MCF 10A (cell line): ENCODE measurements at regions not wholly inside any gene's neighbourhood (a gene's known extent, or its start where the extent isn't known, plus 50 kb on each side); places are given as distances from the start of the nearest gene placed in this dataset.

Experiments used
- BruUV-seq: library from RNA; stranded (reverse); fragments of 400-500 nt; replicated peaks from 2 replicates; lab custom pipeline; 2021; lab: Mats Ljungman, UMichigan
- CTCF ChIA-PET: fragments of 300-600 bp; sonication (Branson Sonifier 250); formaldehyde crosslinking; extraction: SDS; loops from one replicate; lab custom pipeline; 2021; ENCODE audit warnings: antibody characterized with exemption, inconsistent platforms; lab: Yijun Ruan, JAX
- POLR2A ChIA-PET: fragments of 300-600, 350-650 bp; sonication (Branson Sonifier 250); formaldehyde crosslinking; extraction: SDS; loops from one replicate; lab custom pipeline; 2020; ENCODE audit warnings: antibody characterized with exemption, inconsistent platforms; lab: Yijun Ruan, JAX
- DNase-seq: peaks from one replicate; pipeline ENCODE4 v3.0.0-alpha.2; 2018; ENCODE audit not compliant: unreplicated experiment
- H3K27ac Mint-ChIP-seq: one replicate; pipeline ENCODE4 v1.8.0; 2022; ENCODE audit warnings: mild to moderate bottlenecking, low read depth, mixed read lengths; ENCODE audit not compliant: unreplicated experiment
- H3K27me3 Mint-ChIP-seq: one replicate; pipeline ENCODE4 v1.8.0; 2022; ENCODE audit warnings: mixed read lengths; ENCODE audit not compliant: insufficient read depth, unreplicated experiment
- H3K36me3 Mint-ChIP-seq: one replicate; pipeline ENCODE4 v1.8.0; 2022; ENCODE audit warnings: mild to moderate bottlenecking, moderate library complexity, mixed read lengths; ENCODE audit not compliant: insufficient read depth, unreplicated experiment
- H3K4me1 Mint-ChIP-seq: one replicate; pipeline ENCODE4 v1.8.0; 2022; ENCODE audit warnings: mixed read lengths; ENCODE audit not compliant: insufficient read depth, unreplicated experiment
- H3K4me3 Mint-ChIP-seq: one replicate; pipeline ENCODE4 v1.8.0; 2022; ENCODE audit warnings: mild to moderate bottlenecking, moderate library complexity, mixed read lengths; ENCODE audit not compliant: unreplicated experiment
- H3K9me3 Mint-ChIP-seq: one replicate; pipeline ENCODE4 v1.8.0; 2022; ENCODE audit warnings: mixed read lengths; ENCODE audit not compliant: unreplicated experiment
- CTCF ChIP-seq: fragments of 200-600 bp; IDR thresholded peaks from one replicate; pipeline ENCODE4 v1.8.0; 2022; ENCODE audit warnings: antibody characterized with exemption, mild to moderate bottlenecking; ENCODE audit not compliant: unreplicated experiment
- intact Hi-C: fragments of 100-400 bp; cut with micrococcal nuclease; formaldehyde crosslinking; loops from 2 replicates; pipeline ENCODE4 v1.14.1; 2022

- no peak for TF ChIP-seq CTCF
- no peak overlapping the region for H3K27ac Mint-ChIP-seq
These were observed 140.6 kb downstream of the EN1 start for GRCh38 chr2:118706844-118707243.

GRCh38 chr2:118706371-118706770, 141.1 kb downstream of the EN1 start:
- BruUV-seq: no TSS peak
- intact Hi-C loops: no loop called here
- Mint-ChIP-seq H3K4me1 (peaks cover 20% of the 10 kb centered on the region), H3K4me3 (no peak overlapping the region), H3K9me3 (no peaks in the 10 kb centered on the region), H3K36me3 (peaks cover 3% of the 10 kb centered on the region), H3K27me3 (no peaks in the 10 kb centered on the region), H3K27ac (no peak overlapping the region)
- DNase-seq: no peak
- no peak for TF ChIP-seq CTCF
- CTCF ChIA-PET: no interaction called here
- POLR2A ChIA-PET: no interaction called here

More at GRCh38 chr2:118706844-118707243, 140.6 kb downstream of the EN1 start:
- Mint-ChIP-seq H3K27me3 (no peaks in the 10 kb centered on the region), H3K4me1 (peaks cover 20% of the 10 kb centered on the region), H3K4me3 (no peak overlapping the region), H3K9me3 (no peaks in the 10 kb centered on the region), H3K36me3 (peaks cover 6% of the 10 kb centered on the region)
- ChIA-PET POLR2A (no interaction called here), CTCF (interaction anchor here (0.6 kb wide), 1 partner anchor 372 kb away, joined by 3 read pairs; no protein-coding TSS in a partner anchor)
- DNase-seq: no peak
- no TSS peak for BruUV-seq
- intact Hi-C loops: no loop called here

- peak; percentile 43 for DNase-seq
- BruUV-seq: no TSS peak
These were observed 142.4 kb downstream of the EN1 start for GRCh38 chr2:118705032-118705431.

More at GRCh38 chr2:118705032-118705431, 142.4 kb downstream of the EN1 start:
- no peak for TF ChIP-seq CTCF
- Mint-ChIP-seq H3K4me1 (peaks cover 18% of the 10 kb centered on the region), H3K9me3 (no peaks in the 10 kb centered on the region), H3K36me3 (no peaks in the 10 kb centered on the region), H3K27ac (peak overlapping the region; percentile 44), H3K27me3 (no peaks in the 10 kb centered on the region), H3K4me3 (no peak overlapping the region)
- ChIA-PET POLR2A (no interaction called here), CTCF (interaction anchor here (0.6 to 1.0 kb wide), 2 partner anchors 10 to 163 kb away, joined by 3 to 4 read pairs; no protein-coding TSS in a partner anchor)
- intact Hi-C loops: no loop called here
